Astrocyte (in vitro differentiated cells and primary cell): ENCODE measurements at regions not wholly inside any gene's neighbourhood (a gene's known extent, or its start where the extent isn't known, plus 50 kb on each side); places are given as distances from the start of the nearest gene placed in this dataset.

ENCODE experiments used
- DNase-seq: peaks from one replicate; pipeline ENCODE4 v3.0.0-alpha.2; 2010; ENCODE audit warnings: low read depth
- FAIRE-seq: peaks from 2 replicates; lab custom pipeline; 2011; peaks lifted over from hg19 to GRCh38; lab: Jason Lieb, UNC
- H2AFZ ChIP-seq: 2 replicates; pipeline ENCODE4 v1.6.0; 2012; ENCODE audit warnings: low read depth, low read length, inconsistent platforms
- H3K27ac ChIP-seq: 2 replicates; pipeline ENCODE4 v1.5.1; 2011; ENCODE audit warnings: low read depth, low read length, inconsistent platforms
- H3K27me3 ChIP-seq: 2 replicates; pipeline ENCODE4 v1.6.0; 2011; ENCODE audit warnings: low read length, inconsistent platforms; ENCODE audit not compliant: insufficient read depth
- H3K36me3 ChIP-seq: 2 replicates; pipeline ENCODE4 v1.5.1; 2011; ENCODE audit warnings: low read length, inconsistent platforms; ENCODE audit not compliant: insufficient read depth
- H3K4me1 ChIP-seq: 2 replicates; pipeline ENCODE4 v1.5.1; 2011; ENCODE audit warnings: low read length, inconsistent platforms; ENCODE audit not compliant: insufficient read depth
- H3K4me2 ChIP-seq: 2 replicates; pipeline ENCODE4 v1.6.0; 2012; ENCODE audit warnings: low read length, inconsistent platforms
- H3K4me3 ChIP-seq: 2 replicates; pipeline ENCODE4 v1.5.1; 2011; ENCODE audit warnings: low read depth, mild to moderate bottlenecking, low read length, inconsistent platforms; ENCODE audit not compliant: insufficient read depth
- H3K79me2 ChIP-seq: 2 replicates; pipeline ENCODE4 v1.6.0; 2012; ENCODE audit warnings: mild to moderate bottlenecking, low read length, inconsistent platforms; ENCODE audit not compliant: insufficient read depth
- H3K9ac ChIP-seq: 2 replicates; pipeline ENCODE4 v1.6.0; 2012; ENCODE audit warnings: mild to moderate bottlenecking, low read length, inconsistent platforms
- H3K9me3 ChIP-seq: 2 replicates; pipeline ENCODE4 v1.5.1; 2012; ENCODE audit warnings: low read depth, mild to moderate bottlenecking, low read length, inconsistent platforms; ENCODE audit not compliant: insufficient read depth
- H4K20me1 ChIP-seq: 2 replicates; pipeline ENCODE4 v1.6.0; 2012; ENCODE audit warnings: low read length, inconsistent platforms; ENCODE audit not compliant: insufficient read depth
- H3K27ac Mint-ChIP-seq: one replicate; pipeline ENCODE4 v1.8.0; 2021; ENCODE audit warnings: mild to moderate bottlenecking, mixed read lengths; ENCODE audit not compliant: unreplicated experiment
- H3K27me3 Mint-ChIP-seq: one replicate; pipeline ENCODE4 v1.8.0; 2021; ENCODE audit warnings: low read depth, mixed read lengths; ENCODE audit not compliant: unreplicated experiment
- H3K36me3 Mint-ChIP-seq: one replicate; pipeline ENCODE4 v1.8.0; 2021; ENCODE audit warnings: low read depth, mixed read lengths; ENCODE audit not compliant: unreplicated experiment
- H3K4me1 Mint-ChIP-seq: one replicate; pipeline ENCODE4 v1.8.0; 2021; ENCODE audit warnings: low read depth, mixed read lengths; ENCODE audit not compliant: unreplicated experiment
- H3K4me3 Mint-ChIP-seq: one replicate; pipeline ENCODE4 v1.8.0; 2021; ENCODE audit warnings: mild to moderate bottlenecking, moderate library complexity, mixed read lengths; ENCODE audit not compliant: unreplicated experiment
- H3K9me3 Mint-ChIP-seq: one replicate; pipeline ENCODE4 v1.8.0; 2021; ENCODE audit warnings: mild to moderate bottlenecking, mixed read lengths; ENCODE audit not compliant: unreplicated experiment
- EZH2 ChIP-seq: IDR thresholded peaks from 2 replicates; pipeline ENCODE4 v1.6.1; 2012; ENCODE audit warnings: mild to moderate bottlenecking, low read length, inconsistent platforms; ENCODE audit not compliant: insufficient read depth
- TF ChIP-seq, protein P1 (sequence below): IDR thresholded peaks from 2 replicates; pipeline ENCODE4 v1.5.1; 2011; ENCODE audit warnings: low read depth, mild to moderate bottlenecking, inconsistent platforms, low read length, moderate library complexity; ENCODE audit not compliant: insufficient read depth

DNA sequence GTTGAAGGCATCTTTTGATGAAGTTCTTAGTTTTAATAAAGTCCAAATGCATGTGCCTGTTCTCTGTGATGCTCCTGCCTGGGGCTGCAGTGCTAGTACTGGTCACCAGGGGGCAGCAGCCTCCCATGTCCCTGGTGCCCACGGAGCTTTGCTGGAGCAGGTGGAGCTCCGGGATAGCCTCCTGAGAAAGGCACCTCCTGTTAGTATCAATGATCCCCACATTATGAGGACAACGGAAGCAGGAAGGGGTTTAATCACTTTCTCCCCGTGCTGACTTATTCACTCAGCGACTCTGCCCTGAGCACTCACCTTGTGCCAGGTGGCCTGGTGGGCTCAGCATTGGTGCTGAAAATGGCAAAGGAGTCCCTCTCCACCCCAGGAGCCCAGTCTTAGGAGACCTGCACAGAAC lies 123.0 kb upstream of the PZP start:
- peaks cover 4% of the 10 kb centered on the region for H3K27me3 Mint-ChIP-seq
- no peaks in the 10 kb centered on the region for H3K4me1 Mint-ChIP-seq
- no peak overlapping the region for H3K4me2 ChIP-seq
- no peaks in the 10 kb centered on the region for H3K36me3 Mint-ChIP-seq
- peaks cover 5% of the 10 kb centered on the region for H3K4me1 ChIP-seq
- FAIRE-seq (no peak), DNase-seq (no peak)
- no peaks in the 10 kb centered on the region for H3K9me3 ChIP-seq
- no peak for TF ChIP-seq EZH2
- TF ChIP-seq, protein P1, sequence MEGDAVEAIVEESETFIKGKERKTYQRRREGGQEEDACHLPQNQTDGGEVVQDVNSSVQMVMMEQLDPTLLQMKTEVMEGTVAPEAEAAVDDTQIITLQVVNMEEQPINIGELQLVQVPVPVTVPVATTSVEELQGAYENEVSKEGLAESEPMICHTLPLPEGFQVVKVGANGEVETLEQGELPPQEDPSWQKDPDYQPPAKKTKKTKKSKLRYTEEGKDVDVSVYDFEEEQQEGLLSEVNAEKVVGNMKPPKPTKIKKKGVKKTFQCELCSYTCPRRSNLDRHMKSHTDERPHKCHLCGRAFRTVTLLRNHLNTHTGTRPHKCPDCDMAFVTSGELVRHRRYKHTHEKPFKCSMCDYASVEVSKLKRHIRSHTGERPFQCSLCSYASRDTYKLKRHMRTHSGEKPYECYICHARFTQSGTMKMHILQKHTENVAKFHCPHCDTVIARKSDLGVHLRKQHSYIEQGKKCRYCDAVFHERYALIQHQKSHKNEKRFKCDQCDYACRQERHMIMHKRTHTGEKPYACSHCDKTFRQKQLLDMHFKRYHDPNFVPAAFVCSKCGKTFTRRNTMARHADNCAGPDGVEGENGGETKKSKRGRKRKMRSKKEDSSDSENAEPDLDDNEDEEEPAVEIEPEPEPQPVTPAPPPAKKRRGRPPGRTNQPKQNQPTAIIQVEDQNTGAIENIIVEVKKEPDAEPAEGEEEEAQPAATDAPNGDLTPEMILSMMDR: peak; percentile 97
- H3K27me3 ChIP-seq: no peaks in the 10 kb centered on the region
- no peak overlapping the region for H3K27ac Mint-ChIP-seq
- no peaks in the 10 kb centered on the region for H4K20me1 ChIP-seq
- H3K9ac ChIP-seq: no peak overlapping the region
- H3K4me3 Mint-ChIP-seq: no peak overlapping the region
- H2AFZ ChIP-seq: no peak overlapping the region
- H3K4me3 ChIP-seq: no peak overlapping the region
- no peak overlapping the region for H3K27ac ChIP-seq
- no peaks in the 10 kb centered on the region for H3K36me3 ChIP-seq
- peaks cover 5% of the 10 kb centered on the region for H3K9me3 Mint-ChIP-seq
- H3K79me2 ChIP-seq: no peaks in the 10 kb centered on the region

DNA sequence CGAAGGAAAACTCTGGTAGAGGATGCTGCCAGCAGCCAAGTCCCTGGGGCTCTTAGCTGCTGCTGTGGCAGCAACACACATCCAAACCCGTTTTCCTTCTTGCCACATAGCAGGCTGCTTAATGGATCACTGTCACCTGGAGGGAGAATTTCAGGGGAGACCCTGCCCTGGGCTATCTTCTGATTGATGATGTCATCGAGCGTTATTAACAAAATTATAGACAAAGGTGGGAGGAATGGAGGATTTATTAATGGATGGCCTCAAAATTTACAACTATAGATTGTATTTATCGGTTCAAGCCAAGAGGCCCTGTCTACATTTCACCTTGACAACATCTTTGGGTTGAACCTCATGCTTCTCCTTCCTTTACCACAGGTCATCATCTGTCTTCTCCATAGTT lies 120.8 kb upstream of the PZP start:
- no peaks in the 10 kb centered on the region for H4K20me1 ChIP-seq
- no peak overlapping the region for H3K4me2 ChIP-seq
- H2AFZ ChIP-seq: no peak overlapping the region
- H3K36me3 Mint-ChIP-seq: no peaks in the 10 kb centered on the region
- H3K9me3 Mint-ChIP-seq: peaks cover 4% of the 10 kb centered on the region
- no peaks in the 10 kb centered on the region for H3K9me3 ChIP-seq
- no peaks in the 10 kb centered on the region for H3K79me2 ChIP-seq
- H3K4me1 Mint-ChIP-seq: no peaks in the 10 kb centered on the region
- no peak overlapping the region for H3K4me3 ChIP-seq
- TF ChIP-seq EZH2: no peak
- TF ChIP-seq, protein P1: no peak
- no peak for DNase-seq
- H3K27me3 ChIP-seq: no peaks in the 10 kb centered on the region
- H3K9ac ChIP-seq: no peak overlapping the region
- H3K27ac ChIP-seq: no peak overlapping the region
- H3K4me3 Mint-ChIP-seq: no peak overlapping the region
- H3K36me3 ChIP-seq: no peaks in the 10 kb centered on the region
- no peak overlapping the region for H3K27ac Mint-ChIP-seq
- H3K4me1 ChIP-seq: peaks cover 2% of the 10 kb centered on the region
- FAIRE-seq: no peak
- peaks cover 13% of the 10 kb centered on the region for H3K27me3 Mint-ChIP-seq

DNA sequence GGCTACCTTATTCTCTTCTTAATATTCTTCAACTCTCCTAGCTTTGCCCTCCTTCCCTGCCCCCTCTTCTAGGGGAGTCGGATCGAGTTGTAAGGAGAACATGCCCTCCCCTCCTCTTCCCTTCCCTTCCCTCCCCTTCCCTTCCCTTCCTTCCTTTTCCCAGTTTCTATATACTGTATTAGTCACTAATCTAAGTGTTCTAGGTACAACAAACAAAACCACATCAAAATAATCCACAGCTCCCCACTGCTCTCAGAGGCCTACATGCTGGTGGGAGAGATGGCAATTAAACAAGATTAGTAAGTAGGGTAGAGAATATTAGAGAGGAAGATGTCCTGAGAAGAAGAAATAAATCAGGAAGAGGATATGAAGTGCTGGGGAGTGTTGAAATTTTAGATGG lies 119.9 kb upstream of the PZP start:
- Mint-ChIP-seq H3K36me3 (no peaks in the 10 kb centered on the region), H3K4me3 (no peak overlapping the region), H3K27ac (no peak overlapping the region), H3K27me3 (peaks cover 19% of the 10 kb centered on the region), H3K9me3 (peaks cover 4% of the 10 kb centered on the region), H3K4me1 (no peaks in the 10 kb centered on the region)
- FAIRE-seq (no peak), DNase-seq (no peak)
- H3K4me3 ChIP-seq: no peak overlapping the region
- H3K4me2 ChIP-seq: no peak overlapping the region
- no peaks in the 10 kb centered on the region for H3K79me2 ChIP-seq
- H3K27ac ChIP-seq: no peak overlapping the region
- TF ChIP-seq EZH2: no peak
- TF ChIP-seq, protein P1: no peak
- H3K9ac ChIP-seq: no peak overlapping the region
- H2AFZ ChIP-seq: no peak overlapping the region
- no peaks in the 10 kb centered on the region for H4K20me1 ChIP-seq
- H3K4me1 ChIP-seq: no peaks in the 10 kb centered on the region
- H3K36me3 ChIP-seq: no peaks in the 10 kb centered on the region
- no peaks in the 10 kb centered on the region for H3K9me3 ChIP-seq
- no peaks in the 10 kb centered on the region for H3K27me3 ChIP-seq
